ENCODE measurements at regions not wholly inside any gene's neighbourhood (a gene's known extent, or its start where the extent isn't known, plus 50 kb on each side); places are given as distances from the start of the nearest gene placed in this dataset.
A peak's percentile ranks its signal among the peaks of the same experiment; 100 is the strongest.

DNA sequence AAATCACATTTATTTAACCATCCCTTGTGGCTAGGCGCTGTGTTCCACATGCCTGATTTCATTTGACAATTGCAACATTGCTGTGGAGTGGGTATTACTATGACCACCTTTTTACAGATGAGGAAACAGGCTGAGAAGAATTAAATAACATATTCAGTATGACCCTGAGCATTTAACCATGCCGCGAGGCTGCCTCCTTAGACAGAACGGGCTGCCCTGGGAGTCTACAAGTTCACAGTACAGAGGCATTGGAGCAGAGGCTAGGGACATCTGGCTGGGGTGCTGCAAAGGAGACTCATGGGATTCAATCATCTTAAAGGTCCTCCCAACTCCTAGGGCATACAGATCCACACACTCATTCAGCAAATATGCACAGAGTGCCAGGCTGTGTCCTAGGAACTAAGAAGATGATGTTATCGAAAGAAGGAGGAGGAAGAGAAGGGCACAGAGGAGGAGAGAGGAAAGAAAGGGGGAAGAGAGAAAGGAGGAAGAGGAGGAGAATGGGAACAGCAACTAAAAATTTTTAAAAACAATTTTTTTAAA is 164.7 kb upstream of the CCND2 start:
- no peak for DNase-seq (ENCODE audit: low read depth in 3 of 3, low spot score in 2 of 3)

DNA sequence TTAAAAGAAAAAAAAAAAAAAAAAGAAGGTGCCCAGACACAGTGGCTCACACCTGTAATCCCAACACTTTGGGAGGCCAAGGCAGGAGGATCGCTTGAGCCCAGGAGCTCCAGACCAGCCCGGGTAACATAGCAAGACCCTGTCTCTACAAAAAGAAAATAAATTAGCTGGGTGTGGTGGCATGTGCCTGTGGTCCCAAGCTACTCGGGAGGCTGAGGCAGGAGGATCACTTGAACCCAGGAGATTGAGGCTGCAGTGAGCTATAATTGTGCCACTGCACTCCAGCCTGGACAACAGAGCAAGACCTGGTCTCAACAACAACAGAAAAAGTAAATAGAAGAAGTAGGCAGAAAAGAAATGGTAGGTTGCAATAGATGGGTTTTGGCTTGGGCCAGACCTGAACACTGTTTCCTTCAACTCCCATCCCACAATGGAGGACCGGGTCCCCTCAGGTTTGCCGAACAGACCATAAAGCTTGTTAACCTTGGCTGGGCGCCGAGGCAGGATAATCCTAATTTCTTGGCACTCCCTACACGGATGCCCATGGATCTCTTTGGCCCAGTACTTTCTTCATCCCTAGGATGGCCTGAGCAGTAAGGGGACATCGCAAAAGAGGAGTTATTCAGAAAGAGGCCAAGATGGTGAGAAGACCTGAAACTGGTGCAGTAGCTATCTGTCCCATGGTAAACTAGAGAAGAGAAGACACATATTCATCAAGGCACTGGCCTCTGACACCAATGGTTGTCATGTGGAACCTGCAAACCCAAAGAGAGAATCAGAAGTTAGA is 165.5 kb upstream of the CCND2 start:
- no peak for DNase-seq (ENCODE audit: low read depth in 3 of 3, low spot score in 2 of 3)

DNA sequence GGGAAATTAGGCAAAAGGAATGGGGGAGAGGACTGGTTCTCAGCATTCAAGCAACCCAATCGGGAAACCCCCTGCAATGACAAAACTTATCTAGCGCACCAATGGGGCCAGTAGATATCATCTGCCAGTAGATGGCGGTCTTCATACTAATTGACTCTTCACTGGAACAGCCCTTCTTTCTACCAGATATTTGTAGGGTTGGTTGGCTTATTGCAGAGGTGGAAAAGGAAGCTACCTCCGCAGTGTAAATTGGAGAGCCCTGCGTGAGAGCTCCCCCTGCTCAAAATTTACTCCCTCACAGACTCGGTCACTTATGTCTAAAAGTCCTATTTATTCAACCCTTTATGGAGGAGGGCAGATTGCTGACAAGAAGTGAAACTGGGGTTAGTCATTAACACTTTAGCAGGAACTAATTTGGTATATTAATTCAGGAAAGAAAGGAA is 166.1 kb upstream of the CCND2 start:
- no peak for DNase-seq (ENCODE audit: low read depth in 3 of 3, low spot score in 2 of 3)

DNA sequence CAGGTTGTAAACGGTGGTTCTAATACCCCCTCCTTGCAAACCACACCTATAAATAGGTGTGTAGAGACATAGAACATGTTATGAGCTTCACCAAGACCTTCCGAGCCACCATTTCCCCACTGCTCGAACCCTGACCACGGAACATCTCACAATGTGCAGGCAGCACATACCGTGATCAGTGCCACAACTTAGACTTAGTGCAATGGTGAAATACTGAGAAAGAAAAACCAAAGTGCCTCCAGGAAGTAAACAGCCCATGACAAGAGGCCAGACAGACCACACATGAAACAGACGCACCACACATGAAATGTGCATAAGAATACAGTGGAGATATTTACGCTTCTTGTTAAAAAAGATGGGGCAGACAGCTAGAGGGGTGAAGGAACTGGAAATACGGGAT is 166.9 kb upstream of the CCND2 start:
- DNase-seq (ENCODE audit: low read depth in 3 of 3, low spot score in 2 of 3) = no peak

DNA sequence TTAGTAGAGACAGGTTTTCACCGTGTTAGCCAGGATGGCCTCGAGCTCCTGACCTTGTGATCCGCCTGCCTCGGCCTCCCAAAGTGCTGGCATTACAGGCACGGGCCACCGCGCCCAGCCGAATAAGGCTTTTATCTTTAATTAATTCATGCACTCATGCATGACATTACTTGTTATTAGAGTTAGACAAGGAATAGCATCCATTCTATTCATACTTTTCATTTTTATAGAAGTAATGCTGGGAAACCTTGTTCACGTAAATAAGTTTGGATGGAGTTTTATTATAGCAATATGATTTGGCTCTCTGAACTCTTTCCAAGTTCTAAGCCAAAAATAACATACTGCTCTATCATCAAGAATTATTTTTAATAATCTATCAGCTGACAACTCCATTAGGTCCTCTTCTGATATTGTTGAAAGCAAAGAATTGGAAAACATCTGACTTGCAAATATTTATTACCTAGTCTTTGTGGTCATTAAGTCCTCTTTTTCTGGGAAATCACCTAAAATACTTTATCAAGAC is 168.8 kb upstream of the CCND2 start:
- DNase-seq (ENCODE audit: low read depth in 3 of 3, low spot score in 2 of 3) = no peak

DNA sequence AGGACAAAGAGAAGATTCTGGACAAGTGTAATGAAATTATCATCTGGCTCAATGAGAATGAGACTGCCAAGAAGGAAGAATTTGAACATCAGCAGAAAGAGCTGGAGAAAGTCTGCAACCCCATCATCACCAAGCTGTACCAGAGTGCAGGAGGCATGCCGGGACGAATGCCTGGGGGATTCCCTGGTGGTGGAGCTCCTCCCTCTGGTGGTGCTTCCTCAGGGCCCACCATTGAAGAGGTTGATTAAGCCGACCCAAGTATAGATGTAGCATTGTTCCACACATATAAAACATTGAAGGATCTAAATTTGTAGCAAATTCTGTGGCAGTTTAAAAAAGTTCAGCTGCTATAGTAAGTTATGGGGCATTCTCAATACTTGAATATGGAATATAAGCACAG is 174.3 kb upstream of the CCND2 start:
- DNase-seq (ENCODE audit: low read depth in 3 of 3, low spot score in 2 of 3) = no peak

DNA sequence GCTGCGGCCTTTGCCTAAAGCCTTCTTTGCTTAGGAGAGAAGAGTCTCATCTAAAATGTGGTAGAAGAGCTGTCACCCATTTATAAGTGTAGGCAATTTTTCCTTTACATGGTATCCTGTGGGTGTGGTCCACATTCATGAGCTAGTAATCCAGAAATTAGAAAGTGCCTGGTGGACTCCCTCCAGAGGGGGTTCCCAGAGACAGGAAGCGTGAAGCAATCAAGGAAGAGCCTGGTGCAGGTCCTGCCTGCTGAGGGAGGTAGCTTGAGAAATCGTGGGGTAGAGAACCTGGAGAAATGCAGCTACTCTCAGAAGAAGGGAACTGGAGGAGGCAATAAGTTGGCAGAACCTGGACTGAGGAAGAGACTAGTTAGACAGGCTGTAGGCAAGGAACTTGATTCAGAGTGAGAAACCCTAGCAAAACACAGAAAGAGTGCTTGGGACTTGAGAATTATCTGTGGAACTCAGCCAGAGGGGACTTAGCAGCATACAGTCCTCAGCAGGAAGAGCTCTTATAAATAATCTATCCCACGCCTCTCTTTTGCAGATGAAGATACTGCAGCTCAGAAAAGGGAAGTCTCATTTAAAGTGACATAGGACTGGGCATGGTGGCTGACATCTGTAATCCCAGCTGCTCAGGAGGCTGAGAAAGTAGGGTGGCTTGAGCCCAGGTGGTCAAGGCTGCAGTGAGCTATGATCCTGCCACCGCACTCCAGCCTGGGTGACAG is 182.4 kb upstream of the CCND2 start:
- DNase-seq (ENCODE audit: low read depth in 3 of 3, low spot score in 2 of 3) = no peak

DNA sequence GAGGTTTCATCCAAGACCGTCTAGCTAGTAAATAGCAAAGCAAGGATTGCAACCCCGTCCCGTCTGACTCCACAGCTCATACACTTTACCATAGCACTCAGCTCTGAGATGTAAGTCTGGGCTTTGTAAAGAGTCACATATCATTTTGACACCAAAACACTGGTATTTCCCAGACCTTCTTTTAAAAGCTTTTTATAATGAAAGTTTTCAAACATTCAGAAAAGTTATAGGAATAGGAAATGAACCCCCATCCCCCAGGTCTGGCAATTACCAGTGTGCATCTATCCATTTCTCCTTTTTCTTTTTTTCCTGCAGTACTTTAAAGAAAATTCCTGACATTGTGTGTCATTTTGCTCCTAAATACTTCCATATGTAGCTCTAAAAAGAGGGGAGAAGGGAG is 183.6 kb upstream of the CCND2 start:
- DNase-seq (ENCODE audit: low read depth in 3 of 3, low spot score in 2 of 3) = no peak

DNA sequence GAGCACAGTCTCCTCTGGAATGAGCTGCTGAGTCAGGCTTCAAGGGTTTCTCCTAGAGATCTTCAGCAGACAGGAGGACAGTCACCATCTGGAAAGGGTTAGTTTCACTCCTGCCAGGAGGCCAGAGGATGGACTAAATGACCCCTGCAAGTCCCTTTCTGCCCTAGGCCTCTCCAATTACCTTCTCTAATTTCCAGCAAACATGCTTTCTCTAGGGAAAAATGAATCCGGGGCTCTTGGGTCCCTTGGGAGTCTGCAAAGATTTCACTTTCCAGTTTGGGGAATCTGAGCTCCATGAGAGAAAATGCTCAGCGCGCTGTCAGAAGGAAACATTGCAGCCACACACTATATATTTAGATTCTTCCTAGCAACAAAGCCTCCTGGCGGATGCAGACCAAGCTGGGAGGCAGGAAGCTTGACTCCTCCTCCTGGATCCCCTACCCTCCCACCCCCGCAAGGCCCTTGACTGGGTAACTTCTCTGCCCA is 184.4 kb upstream of the CCND2 start:
- peak in 2 of 3 donors; percentile 54 to 61 for DNase-seq (ENCODE audit: low read depth in 3 of 3, low spot score in 2 of 3)

DNA sequence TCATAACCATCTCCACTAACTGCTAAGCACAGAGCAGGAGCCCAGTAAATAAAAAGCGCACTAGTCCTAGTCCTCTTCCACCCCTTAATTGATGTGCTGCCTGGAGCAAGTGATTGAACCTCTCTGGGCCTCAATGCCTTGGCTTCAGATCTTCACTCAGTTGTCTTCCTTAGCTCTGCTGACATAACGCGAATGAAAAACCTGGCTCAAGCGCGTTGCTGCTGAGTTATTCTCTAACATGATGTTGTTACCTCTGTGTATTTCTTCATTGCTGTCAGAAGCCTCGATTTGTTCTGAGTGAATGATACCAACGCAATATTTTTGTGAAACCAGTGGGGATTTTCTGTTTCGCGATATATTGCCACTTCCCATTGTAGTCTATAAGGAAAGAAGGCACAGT is 185.1 kb upstream of the CCND2 start:
- DNase-seq (ENCODE audit: low read depth in 3 of 3, low spot score in 2 of 3) = no peak

DNA sequence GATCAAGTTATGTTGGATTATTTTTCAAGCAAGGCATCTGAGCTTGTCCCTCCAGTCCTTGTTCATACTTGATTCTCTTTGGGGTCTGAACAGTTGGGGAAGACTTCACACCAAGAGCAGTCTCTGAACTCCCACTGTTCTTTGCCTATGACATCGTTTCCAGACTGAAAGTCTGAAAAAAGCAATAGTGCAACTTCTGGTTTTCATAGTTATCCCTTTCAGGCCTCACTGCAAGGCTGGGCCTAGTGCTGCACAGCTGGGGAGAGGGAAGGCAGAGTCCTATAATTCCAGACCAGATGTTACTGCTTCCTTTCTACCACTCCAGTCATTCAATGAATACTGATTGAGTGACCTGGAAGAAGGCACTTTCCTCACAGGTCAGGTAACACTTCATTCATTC is 187.1 kb upstream of the CCND2 start:
- no peak for DNase-seq (ENCODE audit: low read depth in 3 of 3, low spot score in 2 of 3)

DNA sequence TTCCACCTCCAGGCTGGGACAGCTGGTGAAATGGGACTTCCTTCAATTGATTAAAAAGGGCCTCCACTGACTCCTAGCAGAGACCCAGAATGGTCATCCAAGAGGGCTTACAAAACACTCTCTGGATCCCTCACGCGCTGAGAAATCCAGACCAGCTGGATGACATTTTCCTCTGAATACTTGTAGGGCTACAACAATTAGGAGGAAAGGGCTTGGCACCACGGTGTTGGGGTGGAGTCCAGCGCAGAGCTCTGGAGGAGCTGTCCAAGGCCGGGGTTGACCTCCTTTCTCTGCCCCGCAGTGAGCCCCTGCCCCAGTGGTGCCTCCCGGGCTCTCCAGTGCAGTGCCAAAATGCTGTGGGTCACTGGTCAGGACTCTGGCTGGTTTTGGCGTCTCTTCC is 189.0 kb upstream of the CCND2 start:
- DNase-seq (ENCODE audit: low read depth in 3 of 3, low spot score in 2 of 3) = no peak

DNA sequence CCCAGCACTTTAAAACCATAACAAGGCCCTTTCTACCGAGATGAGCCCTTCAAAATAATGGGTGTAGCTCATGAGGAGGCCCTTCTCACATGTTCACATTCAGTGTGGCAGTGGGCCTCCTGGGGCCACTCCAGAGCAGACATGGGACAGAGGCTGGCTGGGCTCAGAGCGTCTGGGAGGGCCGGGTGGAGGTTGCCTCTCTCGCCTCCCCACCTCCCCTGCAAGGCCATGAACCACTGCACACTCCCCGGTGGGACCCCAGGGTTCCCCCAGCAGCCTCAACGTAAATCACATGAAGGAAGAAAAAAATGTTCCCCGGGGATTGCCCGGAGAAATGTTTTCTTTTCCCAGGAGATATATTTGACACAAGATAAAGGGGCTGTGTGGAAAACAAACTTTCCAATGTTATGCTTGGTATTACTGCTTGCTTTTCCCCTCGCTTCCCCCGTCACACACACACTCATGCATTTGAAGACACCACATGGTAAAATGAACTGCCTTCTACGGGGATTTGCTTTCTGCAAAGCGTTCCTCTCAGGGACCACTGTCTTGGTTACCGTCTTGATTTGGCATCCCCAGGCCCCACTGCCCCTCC is 190.7 kb upstream of the CCND2 start:
- DNase-seq (ENCODE audit: low read depth in 3 of 3, low spot score in 2 of 3) = no peak

DNA sequence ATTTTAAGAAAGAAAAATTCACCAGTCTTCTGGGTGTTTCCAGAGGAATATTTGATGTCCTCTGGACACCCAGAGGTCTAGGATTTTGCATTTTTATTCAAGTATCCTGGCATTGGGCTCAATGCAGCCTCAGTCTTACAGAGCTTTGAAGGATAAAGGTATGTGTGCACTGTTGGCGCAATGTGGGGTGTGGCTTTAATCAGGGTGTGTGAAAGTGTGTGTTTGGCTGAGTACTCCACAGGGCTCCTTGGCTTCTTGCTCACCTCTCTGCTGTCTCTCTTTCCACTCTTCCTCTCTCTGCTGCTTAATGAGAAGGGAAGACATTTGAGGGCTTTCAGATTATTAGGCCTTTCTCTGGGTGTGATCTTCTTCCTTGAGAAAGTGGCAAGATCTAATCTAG is 193.3 kb upstream of the CCND2 start:
- DNase-seq (ENCODE audit: low read depth in 3 of 3, low spot score in 2 of 3) = no peak

DNA sequence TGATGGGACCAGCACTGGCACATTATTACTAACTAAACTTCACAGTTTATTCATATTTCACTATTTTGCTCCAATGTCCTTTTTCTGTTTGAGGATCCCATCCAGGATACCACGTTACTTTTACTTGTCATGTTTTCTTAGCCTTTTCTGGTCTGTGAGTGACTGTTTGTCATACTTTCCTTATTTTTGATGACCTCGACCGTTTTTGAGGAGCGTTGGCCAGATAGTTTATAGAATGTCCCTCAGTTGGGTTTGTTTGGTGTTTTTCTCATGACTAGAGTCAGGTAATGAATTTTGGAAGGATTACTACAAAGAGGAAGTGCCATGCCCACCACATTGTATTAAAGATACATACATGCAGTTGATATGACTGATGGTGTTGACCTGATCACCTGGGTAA is 199.4 kb upstream of the CCND2 start:
- DNase-seq (ENCODE audit: low read depth in 3 of 3, low spot score in 2 of 3) = no peak

DNA sequence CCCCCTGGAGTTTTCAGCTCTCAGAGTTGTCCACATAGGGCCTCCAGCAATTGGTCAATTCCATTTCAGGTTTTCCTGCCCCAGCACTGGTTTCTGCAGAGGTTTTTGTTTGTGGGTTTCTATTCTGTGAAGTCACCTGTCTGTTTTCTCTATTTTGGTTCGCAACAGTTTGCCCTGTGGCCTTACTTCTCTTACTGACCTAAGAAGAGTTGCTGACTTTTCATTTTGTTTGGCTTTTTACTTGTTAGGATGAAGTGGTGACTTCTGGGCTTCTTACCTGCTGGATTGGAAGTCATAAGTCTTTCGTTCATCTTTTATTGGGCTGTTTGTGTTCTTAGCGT is 196.4 kb upstream of the PARP11 start:
- DNase-seq (ENCODE audit: low read depth in 3 of 3, low spot score in 2 of 3) = no peak

DNA sequence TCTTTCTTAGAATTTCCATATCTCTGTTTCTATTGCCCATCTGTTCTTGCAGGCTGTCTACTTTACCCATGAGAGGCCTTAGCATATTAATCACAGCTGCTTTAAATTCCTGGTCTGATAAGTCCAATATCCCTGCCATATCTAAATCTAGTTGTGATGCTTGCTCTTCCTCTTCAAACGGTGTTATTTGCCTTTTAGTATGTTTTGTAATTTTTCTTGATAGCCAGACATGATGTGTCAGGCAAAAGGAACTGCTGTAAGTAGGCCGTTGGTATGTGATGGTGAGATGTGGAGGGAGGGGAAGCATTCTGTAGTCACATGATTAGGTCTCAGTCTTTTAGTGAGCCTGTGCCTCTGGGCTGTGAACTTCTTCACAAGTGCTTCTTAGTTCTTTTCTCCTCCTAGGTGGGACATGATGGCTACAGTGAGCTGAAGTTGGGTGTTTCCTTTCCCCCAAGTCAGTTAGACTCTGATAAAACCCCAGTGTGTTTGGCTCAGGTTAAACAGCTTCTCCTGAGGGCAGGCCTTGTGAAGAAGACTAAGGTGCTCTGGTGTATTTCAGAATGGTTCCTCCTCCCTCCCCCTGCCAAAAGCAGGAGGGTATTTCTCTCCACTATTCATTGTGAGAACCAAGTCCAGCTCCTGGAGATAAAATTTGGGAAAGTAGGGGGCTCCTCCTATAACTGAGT is 195.9 kb upstream of the PARP11 start:
- no peak for DNase-seq (ENCODE audit: low read depth in 3 of 3, low spot score in 2 of 3)

DNA sequence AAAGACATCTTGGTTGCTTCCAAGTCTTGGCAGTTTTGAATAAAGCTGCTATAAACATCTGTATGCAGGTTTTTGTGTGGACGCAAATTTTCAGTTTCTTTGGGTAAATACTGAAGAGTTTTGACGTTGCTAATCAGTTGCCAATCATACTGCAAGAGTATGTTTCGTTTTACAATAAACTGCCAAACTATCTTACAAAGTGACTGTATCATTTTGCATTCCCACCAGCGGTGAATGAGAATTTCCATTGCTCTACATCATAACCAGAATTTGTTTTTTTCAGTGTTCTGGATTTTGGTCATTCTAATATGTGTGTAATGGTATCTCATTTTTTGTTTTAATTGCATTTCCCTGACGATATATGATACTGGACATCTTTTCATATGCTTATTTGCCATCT is 190.8 kb upstream of the PARP11 start:
- DNase-seq (ENCODE audit: low read depth in 3 of 3, low spot score in 2 of 3) = no peak

DNA sequence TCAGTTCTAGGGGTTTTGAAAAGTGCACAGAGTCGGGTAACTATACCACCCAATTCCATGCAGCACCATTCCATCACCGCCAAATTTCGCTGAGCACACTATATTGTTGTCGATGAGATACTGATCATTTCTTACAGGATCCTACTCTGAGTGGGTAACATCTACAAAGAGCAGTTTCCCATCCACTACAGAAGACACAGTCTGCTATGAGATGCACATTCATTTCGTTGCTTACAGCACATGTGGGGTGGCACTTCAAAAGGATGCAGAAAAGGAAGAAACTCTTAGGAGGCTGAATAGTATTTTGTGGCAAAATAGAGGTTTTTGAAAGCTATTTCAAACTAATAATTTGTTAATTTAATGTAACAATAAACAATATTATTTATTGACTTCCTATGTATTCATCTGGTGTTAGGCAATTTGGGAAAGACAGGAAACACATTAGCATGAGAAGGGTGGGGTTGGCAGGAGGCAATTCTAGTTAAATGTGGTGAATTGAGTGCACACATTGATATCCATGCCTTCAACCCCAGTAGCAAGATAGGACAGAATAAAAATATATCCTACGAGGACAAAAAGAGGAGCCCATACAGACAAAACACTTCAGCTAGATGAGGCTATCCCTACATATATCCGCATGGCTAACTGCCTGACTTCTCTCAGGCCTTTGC is 186.8 kb upstream of the PARP11 start:
- no peak for DNase-seq (ENCODE audit: low read depth in 3 of 3, low spot score in 2 of 3)

Measured in right renal cortex interstitium (tissue), 3 donors.